ENCODE measurements at regions not wholly inside any gene's neighbourhood (a gene's known extent, or its start where the extent isn't known, plus 50 kb on each side); places are given as distances from the start of the nearest gene placed in this dataset.
A peak's percentile ranks its signal among the peaks of the same experiment; 100 is the strongest.

DNA sequence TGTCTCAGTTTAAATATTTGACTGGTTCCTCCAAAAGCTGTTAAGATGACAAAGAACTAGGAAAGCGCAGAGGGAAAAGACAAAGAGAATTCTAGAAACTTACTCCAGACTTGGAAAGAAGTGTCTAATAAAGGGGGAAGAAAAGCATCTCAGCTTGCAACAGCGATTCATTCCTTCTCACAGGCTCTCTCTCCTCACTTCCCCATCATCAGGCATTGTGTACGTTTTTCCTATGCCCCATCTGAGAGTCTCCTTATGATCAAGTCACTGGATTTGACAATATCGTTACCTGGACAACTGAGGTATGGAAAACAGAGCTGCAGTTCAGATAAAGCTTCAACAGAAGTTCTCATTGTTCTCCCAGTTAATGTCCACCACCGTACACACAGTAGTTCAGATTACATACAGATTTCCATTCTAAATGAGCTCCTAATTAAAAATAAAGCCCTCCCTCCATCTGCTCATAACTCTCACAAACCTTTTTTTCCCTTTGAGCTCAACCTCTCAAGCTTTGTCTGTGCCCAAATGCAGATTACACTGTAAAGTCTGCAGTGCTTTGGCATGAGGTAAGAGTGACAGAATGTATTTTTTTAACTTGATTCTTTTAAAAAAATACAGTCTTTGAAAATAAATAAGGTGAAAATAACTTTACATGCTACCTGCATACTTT, 254.4 kb upstream of the THBS1 start:
- DNase-seq = no peak

DNA sequence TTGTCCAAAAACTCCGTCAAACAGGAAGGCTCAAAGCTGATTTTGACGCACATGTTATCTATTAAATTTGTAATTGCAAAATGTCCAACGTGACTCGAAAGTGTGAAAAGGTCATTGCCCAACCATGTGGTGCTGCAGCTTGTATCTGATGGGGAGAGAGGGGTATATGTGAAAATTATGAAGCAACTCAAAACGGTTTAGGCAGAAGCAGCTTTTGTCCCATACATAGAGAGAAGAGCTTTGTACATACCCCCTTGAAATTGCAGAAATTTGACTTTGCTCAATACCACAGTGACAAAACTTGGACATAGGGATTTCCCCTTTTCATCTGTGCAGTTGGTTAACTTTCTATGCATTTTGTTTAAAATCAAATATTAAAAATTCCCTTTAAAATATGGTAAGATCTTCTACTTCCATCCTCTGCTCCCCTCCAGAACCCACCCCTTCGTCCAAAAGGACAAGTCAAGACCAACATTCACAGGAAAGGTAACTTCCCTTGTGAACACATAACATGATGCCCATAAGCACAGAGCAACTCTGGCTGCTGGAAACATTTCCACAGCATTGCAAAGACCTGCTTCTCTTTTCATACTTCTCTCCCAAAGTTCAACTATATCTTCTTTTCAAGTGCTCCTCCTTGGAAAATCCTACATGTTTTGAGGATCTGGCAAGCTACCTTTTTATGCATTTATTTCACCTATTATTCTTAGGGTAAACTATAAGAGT, 253.7 kb upstream of the THBS1 start:
- peak; percentile 2 for DNase-seq

DNA sequence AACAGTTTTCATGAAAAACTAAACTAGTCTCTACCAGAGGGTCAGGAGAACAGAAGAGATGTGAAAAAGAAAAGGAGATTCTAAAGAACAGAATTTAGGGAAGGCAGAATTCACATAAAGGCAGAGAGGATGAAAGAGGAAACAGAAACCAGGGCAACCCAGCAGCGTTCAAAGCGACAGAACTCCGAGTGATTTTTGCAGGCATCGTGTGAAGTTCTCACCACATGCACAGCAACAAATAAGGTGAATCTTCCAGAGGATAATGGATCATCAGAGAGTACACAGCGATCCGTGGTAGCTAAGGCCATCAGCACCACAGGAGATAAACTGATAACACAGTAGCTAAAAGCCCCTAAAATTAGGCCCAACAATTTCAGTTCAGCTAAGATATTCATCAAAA, 250.8 kb upstream of the THBS1 start:
- no peak for DNase-seq

DNA sequence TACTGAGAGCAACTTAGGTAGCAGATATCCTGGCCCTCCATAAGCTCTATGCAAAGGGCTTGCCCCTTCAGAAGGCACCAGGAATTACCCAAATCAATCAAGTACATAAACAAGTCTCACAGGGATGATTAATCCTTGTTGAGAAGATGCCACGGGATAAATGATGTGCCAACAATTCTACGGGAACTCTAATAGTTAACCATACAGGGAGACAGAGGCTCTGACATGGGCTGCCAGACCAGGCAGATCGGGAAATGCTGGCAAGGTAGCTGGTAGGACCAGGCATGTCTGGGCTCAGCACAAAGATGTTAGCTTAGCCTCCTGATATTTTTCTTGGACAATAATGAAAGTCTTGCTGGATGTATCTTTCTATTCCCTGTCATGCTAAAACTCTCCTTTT, 249.3 kb upstream of the THBS1 start:
- DNase-seq = no peak

DNA sequence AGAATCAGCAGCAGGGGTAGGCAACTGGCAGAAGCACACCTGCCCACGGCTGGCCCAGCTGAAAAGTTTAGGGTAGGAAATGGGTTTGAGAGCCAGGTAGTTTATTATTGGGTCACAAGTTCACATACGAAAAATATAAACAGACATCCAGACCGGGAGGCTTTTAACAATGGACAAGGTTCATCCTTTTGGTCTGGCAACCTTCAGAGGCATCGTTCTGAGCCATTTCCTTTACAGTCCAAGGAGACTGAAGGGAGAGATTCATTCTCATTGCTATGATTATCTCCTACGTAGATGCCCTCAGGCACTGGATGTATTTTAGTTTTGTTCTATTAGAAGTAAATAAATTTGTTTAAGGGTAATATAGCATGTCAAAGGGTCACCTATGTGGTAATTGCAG, 248.0 kb upstream of the THBS1 start:
- DNase-seq = no peak

DNA sequence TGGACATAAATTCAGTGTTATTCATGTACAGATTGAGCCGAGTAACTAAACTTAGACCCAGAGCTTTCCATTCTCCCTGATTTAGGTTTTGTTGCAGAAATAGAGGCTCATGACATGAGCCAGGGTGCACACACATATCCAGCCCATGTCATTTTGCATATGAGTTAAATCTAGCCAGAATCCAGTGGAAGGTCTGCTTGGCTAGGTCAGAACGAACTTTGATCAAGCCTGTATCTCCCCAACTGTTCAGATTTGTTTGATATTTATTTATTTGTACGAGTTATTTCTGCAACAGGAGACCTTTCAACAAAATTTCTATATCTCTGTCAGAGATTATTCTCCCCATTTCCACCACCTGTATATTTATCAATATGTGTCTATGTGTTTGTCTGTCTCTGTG, 247.5 kb upstream of the THBS1 start:
- no peak for DNase-seq

DNA sequence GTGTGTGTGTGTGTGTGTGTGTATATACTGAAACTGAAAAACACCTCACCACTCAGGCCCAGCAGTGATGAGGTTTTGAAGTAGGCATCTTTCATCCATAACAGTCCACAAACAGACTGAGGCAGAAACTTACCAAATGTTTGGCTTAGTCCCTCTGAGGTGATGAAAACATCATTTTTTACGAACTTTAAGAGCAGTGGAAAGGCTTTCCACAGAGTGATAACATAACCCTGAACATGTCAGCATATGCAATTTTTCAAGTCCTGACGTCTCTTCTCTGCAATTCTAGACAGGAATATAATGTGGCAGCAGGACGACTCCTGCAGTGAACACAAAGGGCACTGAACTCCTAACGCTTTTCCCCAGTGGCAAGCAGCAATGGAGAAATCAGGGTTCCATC, 247.0 kb upstream of the THBS1 start:
- no peak for DNase-seq

DNA sequence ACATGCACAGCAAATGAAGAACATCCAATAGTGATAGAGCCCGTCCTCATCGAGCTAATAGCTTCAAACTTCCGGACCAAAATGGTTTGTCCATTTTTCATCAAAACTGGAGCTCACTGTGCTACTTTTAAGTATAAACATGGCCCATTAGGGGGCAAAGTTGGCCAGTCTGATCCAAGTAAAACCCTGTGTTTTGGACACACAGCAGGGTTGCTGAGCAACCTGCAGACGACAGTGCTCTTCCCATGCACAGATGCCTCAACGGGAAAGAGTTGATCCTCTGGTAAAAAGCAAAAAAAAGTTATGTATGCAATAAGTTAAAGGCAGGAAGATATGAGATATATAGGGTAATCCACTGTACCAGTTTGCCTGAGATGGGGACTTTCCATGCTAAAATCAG, 244.0 kb upstream of the THBS1 start:
- no peak for DNase-seq

DNA sequence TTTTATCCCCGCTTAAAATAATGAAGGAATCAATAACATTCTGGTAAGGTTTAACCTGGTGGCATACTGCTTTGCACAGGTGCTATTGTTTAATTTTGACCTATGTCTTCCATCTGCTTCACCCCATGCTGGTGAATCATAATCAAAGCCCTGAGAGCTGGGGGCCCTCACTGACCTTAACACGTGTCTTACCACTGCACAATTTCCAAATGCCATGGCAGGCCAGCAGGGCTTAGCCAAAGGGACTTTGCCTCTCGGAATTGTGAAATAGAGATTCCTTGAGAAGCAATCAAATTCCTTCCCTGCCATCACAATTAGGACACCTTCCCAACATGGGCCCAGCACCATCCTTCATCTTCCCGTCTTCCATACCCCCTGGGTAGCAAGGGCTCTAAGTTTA, 242.6 kb upstream of the THBS1 start:
- DNase-seq = no peak

DNA sequence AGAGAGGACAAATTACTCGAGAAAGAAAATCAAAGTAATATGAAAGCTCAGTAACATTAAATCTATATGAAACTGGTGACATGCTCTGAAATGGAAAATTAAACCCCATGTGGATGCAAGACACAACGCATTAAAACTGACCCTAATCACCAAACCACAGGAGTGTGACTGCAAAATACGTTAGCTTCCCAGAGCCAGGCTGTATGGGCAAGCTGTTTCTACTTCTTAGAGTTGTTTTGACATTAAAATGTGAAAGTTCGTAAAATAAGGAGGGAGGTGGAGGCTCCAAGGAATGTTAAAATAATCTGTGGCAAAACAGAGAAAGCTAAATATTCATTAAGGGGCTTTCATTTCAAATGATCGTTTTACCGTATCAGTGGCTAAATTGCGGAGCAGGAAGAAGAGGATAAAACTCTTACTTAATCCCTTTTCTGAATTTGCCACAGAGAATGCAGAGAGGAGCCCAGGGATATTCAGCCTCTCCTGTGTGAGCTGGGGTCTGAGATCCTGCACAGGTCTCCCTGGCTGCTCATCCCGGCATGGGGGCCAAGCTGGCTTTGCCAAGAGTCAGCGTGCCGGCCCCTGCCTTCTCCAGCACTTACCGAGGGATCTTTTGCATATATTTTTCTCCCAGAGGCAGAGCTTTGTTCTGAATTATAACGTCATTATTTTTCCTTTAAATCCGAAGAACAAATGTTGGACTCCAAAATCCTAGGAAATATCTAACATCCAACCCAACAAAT, 239.8 kb upstream of the THBS1 start:
- no peak for DNase-seq

DNA sequence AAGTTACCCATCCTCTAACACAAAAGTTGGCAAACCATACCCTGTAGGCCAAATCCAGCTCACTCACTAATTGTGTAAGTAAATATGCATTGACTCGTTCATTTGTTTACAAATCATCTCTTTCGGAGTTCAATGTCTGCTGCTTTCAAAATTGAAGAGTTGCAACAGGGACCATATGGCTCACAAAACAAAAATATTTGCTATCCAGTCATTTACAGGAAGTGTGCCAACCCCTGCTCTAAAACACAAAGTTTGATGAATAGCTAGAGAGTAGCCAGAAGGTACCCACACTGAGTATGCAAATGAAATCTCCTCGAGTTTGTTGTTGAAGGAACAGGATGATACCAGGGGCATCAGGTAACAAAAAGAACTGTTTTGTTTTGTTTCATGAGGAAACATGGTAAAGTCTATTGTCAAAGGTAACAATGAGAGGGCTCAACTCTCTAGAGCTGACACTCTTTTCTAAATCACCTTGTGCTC, 236.2 kb upstream of the THBS1 start:
- DNase-seq = no peak

DNA sequence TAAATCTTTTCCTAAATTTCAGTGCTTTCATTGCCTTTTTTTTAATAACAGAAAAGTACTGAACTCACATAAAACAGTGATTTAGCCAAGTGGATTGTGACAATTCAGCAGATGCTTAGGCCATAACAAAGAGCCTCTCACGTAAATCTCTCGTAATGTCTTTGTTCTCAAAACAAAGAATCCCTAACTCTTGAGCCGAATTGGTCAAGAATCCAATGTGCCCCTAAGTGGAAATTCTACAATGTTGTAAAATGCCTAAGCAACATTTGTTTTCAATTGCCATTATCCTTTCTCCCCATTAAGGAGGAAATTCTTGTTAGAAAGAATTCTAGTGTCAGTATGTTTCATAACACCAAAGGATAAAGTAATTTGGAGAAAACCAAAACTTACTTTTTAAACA, 235.7 kb upstream of the THBS1 start:
- no peak for DNase-seq

DNA sequence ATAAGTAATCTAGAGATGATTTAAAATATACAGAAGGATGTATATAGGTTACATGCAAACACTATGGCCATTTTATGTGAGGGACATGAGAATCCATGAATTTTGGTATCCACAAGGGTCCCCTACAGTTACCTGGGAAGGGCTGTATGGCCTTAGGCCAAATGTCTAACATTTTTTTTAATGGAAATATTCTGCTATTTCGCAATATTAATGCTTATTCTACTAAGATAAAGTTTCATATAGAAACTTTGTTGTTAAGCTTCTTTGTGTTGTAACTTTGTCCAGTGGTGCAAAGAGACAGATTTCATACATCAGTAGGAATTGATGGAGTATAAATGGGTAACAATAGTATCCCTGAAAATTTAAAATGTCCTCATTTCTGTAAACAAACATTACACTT, 233.4 kb upstream of the THBS1 start:
- DNase-seq = no peak

DNA sequence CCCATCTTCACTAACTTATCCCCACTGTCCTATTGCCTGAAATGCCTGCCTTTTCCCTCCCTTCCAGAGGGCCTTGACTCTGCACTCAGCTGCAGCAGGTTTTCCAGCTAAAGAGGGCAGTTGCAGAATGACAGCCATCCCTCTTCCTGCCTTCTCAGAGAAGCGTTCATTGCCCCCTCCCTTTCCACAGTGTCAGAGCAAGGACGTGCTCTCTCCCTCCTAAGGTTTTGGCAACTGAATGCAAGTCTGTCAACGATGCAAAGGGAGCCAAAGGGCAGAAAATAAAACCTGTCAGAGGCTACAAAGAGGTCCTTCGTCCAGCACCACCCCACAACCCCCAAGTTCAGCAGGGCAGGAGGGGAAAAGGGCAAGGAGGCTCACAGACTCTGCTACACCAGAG, 230.1 kb upstream of the THBS1 start:
- DNase-seq = no peak

DNA sequence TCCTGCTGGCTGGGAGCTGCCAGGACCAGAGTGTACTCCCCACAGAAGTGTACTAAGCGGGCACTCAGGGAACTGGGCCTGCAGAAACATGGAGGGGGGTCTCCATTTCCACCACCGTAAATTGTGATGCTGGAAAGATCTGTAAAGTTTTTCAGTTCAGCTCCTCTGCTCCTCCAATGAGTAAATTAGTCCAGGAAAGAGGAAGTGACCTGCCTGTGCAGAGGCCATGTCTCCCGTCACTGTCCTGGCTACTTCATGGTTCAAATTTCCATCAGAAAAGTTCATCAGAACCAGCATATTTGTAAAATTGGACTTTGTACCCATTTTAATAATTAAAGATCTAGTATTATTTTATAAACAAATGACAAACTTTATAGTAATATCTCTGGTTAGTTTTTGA, 226.7 kb upstream of the THBS1 start:
- no peak for DNase-seq

DNA sequence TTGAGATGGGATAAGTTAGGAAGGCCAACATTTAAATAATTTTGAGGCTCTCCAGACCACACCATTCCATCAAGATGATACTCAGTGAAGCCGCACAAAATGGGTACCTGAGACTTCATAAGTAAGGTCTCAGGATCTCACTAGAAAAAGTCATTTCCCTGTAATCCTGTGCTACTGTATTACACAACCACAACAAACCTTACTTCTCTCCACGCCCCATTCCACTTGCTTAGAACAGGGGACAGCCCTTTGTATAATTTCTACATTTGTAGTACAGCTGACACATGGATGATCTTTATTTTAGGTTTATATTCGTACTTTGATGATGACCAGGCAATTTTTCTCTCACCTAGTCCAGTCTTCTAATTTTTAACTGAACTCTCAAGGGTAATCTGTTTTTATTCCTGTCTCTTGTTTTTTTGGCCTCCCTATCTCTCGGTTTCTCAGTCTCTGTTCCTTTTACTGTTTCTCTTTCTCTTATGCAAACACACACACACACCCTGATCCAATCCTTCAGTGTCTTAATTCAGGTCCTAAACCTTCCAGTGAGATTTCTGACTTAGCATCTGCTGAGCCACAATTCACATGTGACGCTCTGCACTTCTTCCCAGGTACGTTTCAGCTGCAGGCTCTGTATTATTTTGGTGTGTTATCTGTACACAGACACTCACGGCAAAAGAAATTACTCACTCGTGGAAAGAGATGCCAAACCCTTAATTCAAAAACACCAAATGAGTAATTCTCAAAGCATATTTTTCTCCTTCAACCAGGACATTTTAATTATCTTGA, 223.2 kb upstream of the THBS1 start:
- DNase-seq = no peak

DNA sequence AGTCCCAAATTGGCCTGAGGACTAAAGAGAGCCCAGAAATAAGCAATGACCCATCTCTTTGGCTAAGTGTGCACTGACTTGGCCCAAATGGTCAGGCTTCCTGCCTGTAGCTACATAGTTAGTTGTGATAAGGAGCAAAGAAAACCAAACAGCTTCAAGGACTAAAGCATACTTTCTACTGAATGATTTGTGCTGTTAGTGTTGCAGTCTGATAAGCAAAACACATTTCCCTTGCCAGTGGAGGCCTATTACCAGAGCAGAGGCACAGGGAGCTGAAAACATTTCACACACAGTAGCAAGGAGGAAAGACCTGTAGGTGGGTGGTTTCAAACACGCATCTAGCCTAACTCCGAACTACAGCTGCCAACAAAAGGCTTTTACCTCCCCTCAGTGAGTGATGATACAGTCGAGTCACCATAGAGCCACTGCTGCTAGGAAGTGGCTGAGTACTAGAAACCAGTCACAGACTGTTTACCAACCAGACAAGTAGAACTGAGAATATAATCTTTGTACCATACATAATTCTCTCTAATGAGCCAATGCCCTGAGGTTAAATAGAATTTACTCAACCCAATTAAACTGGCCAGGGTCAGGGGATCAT, 222.3 kb upstream of the THBS1 start:
- no peak for DNase-seq

DNA sequence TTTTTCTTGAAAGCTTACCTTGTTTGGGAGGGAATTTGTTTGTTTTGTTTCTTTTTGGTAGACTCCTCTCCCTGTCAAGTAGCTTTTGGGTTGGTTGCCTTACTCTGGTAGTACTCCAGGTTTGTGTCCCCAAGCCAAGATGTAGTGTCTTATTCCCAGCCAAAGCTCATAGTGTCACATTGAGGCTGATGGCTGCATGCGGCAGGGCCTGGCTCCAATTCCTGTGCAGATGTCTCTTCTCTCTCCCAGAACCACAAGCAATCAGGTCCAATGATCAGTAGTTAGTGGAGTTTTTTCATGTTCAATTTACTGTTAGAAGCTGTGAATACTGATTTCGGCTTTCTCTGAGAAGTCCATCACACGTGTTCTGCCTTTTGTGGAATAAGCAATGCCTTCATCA, 221.1 kb upstream of the THBS1 start:
- DNase-seq = no peak

DNA sequence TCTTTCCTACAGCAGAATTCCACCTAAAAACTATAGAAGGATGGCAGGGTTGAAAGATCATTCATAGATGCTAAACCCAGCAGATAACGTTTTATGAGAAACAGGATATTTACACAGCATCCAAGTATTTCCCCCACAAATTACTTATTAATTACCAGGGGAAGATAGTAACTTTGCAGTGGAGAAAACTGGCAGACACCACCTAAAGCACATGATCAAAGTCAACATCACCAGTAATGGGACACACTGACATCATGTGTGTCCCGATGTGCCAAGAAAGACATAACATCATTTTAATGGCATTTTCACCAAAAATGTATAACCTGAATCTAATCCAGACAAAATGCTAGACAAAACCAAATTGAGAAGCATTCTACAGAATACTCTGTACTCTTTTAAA, 220.4 kb upstream of the THBS1 start:
- DNase-seq = no peak

DNA sequence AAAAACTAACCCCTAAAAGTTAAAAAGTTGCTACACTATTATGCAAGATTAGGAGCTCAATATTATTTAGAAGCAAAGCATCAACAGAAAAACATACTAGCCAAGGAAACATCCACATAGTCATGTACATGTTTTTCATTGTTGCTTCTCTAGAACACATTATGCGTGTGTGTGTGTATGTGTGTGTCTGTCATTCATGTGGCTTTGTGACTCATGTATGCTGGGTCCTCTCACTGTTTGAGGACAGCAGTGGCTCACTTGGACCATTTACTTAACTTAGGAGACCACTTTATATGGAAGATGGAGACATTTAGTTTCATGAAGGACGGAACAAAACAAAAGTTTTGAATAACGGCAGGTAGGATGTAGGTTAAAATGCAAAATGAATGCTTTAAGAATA, 219.4 kb upstream of the THBS1 start:
- DNase-seq = no peak

DNA sequence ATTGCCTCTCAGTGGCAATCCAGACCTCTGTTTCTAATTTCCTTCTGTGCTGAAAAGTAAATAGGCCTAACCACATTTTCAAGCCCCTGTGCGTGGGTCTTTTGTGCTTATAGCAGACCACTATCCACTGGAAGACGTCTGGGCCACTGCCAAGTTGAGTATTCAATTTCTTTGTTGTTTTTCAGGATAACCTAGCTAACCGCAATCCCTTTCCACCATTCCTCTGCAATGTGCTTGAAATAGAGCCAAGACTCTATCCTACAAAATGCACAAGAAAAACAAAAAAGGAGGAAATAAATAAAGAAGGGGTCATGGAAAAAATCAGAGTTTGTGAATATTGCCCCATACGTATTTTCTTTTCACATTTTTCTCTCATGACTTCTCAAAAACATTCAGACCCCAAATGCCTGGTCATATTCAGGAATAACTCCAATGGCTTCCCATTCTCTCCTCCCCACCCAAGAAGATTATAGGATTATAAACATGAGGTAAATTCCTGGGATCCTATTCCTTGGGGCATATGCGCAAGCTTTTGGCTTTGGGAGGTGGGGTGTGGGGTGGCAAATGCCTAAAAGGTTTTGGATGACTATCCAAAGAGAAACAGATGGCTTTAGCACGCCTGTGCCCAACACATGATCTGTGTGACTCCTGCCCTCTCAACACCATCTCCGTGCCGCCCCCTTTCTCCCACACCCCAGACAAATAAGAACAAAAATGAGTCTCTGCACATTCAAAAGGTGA, 217.9 kb upstream of the THBS1 start:
- DNase-seq = no peak

Measured in CD4-positive, alpha-beta T cell treated with Interleukin-12 subunit alpha and Interleukin-12 subunit beta, for 1 hour (primary cell).